ENCODE measurements at regions not wholly inside any gene's neighbourhood (a gene's known extent, or its start where the extent isn't known, plus 50 kb on each side); places are given as distances from the start of the nearest gene placed in this dataset.

DNA sequence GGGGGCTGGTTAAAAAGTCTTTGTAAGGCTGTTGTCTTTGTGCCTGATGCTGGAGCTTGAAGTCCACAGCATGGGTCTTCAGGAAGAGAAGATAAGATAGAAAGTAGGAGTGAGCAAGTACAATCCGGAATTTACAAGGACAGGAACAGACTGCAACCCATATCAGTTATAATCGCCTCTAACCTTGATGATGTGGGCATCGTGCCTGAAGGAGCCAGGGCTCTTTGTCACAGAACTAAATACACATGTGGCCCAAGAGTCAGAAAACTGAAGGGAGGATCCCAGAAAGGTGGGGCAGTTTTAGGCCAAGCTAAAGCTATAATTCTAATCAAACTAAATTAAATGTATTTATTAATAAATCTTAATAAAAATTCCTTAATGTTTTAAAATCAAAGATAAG, 132.2 kb downstream of the TMCO5A start (continued):
- TF ChIP-seq YY1 (IDR thresholded peaks at IDR 0.05; ENCODE audit: low read depth, low read length) = no peak
- TF ChIP-seq, protein P1, sequence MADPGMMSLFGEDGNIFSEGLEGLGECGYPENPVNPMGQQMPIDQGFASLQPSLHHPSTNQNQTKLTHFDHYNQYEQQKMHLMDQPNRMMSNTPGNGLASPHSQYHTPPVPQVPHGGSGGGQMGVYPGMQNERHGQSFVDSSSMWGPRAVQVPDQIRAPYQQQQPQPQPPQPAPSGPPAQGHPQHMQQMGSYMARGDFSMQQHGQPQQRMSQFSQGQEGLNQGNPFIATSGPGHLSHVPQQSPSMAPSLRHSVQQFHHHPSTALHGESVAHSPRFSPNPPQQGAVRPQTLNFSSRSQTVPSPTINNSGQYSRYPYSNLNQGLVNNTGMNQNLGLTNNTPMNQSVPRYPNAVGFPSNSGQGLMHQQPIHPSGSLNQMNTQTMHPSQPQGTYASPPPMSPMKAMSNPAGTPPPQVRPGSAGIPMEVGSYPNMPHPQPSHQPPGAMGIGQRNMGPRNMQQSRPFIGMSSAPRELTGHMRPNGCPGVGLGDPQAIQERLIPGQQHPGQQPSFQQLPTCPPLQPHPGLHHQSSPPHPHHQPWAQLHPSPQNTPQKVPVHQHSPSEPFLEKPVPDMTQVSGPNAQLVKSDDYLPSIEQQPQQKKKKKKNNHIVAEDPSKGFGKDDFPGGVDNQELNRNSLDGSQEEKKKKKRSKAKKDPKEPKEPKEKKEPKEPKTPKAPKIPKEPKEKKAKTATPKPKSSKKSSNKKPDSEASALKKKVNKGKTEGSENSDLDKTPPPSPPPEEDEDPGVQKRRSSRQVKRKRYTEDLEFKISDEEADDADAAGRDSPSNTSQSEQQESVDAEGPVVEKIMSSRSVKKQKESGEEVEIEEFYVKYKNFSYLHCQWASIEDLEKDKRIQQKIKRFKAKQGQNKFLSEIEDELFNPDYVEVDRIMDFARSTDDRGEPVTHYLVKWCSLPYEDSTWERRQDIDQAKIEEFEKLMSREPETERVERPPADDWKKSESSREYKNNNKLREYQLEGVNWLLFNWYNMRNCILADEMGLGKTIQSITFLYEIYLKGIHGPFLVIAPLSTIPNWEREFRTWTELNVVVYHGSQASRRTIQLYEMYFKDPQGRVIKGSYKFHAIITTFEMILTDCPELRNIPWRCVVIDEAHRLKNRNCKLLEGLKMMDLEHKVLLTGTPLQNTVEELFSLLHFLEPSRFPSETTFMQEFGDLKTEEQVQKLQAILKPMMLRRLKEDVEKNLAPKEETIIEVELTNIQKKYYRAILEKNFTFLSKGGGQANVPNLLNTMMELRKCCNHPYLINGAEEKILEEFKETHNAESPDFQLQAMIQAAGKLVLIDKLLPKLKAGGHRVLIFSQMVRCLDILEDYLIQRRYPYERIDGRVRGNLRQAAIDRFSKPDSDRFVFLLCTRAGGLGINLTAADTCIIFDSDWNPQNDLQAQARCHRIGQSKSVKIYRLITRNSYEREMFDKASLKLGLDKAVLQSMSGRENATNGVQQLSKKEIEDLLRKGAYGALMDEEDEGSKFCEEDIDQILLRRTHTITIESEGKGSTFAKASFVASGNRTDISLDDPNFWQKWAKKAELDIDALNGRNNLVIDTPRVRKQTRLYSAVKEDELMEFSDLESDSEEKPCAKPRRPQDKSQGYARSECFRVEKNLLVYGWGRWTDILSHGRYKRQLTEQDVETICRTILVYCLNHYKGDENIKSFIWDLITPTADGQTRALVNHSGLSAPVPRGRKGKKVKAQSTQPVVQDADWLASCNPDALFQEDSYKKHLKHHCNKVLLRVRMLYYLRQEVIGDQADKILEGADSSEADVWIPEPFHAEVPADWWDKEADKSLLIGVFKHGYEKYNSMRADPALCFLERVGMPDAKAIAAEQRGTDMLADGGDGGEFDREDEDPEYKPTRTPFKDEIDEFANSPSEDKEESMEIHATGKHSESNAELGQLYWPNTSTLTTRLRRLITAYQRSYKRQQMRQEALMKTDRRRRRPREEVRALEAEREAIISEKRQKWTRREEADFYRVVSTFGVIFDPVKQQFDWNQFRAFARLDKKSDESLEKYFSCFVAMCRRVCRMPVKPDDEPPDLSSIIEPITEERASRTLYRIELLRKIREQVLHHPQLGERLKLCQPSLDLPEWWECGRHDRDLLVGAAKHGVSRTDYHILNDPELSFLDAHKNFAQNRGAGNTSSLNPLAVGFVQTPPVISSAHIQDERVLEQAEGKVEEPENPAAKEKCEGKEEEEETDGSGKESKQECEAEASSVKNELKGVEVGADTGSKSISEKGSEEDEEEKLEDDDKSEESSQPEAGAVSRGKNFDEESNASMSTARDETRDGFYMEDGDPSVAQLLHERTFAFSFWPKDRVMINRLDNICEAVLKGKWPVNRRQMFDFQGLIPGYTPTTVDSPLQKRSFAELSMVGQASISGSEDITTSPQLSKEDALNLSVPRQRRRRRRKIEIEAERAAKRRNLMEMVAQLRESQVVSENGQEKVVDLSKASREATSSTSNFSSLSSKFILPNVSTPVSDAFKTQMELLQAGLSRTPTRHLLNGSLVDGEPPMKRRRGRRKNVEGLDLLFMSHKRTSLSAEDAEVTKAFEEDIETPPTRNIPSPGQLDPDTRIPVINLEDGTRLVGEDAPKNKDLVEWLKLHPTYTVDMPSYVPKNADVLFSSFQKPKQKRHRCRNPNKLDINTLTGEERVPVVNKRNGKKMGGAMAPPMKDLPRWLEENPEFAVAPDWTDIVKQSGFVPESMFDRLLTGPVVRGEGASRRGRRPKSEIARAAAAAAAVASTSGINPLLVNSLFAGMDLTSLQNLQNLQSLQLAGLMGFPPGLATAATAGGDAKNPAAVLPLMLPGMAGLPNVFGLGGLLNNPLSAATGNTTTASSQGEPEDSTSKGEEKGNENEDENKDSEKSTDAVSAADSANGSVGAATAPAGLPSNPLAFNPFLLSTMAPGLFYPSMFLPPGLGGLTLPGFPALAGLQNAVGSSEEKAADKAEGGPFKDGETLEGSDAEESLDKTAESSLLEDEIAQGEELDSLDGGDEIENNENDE (IDR thresholded peaks at IDR 0.05; ENCODE audit: insufficient replicate concordance, low read length) = no peak
- TF ChIP-seq CHD1 (IDR thresholded peaks at IDR 0.05; ENCODE audit: low read depth, low read length) = no peak
- TF ChIP-seq, protein P2, sequence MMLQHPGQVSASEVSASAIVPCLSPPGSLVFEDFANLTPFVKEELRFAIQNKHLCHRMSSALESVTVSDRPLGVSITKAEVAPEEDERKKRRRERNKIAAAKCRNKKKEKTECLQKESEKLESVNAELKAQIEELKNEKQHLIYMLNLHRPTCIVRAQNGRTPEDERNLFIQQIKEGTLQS (IDR thresholded peaks at IDR 0.05; ENCODE audit: insufficient read depth, low read depth, low read length) = no peak
